ENCODE measurements at regions not wholly inside any gene's neighbourhood (a gene's known extent, or its start where the extent isn't known, plus 50 kb on each side); places are given as distances from the start of the nearest gene placed in this dataset.

GRCh38 chr1:4602462-4603294 lies 51.7 kb upstream of the AJAP1 start:
- no peak for TF ChIP-seq CTCF (conservative IDR thresholded peaks at IDR 0.05)
- H3K27ac ChIP-seq = no peak overlapping the region

- TF ChIP-seq CTCF (conservative IDR thresholded peaks at IDR 0.05) = no peak
- no peak overlapping the region for H3K27ac ChIP-seq
Observed at GRCh38 chr1:4603295-4604110, 50.9 kb upstream of the AJAP1 start.

Measured in VCaP (cell line).